Thyroid gland (tissue), 4 donors: ENCODE measurements at regions not wholly inside any gene's neighbourhood (a gene's known extent, or its start where the extent isn't known, plus 50 kb on each side); places are given as distances from the start of the nearest gene placed in this dataset.

ENCODE experiments used
- DNase-seq, 2 donors: peaks; one replicate each; pipeline ENCODE4 v3.0.0-alpha.2; 2019
- H3K27ac ChIP-seq, 3 donors: fragments of 200-600 bp; sonication (generic); 1 replicate in 2 of 3; 2 replicates in 1 of 3; pipeline ENCODE4 v1.5.1; 2016 to 2019; ENCODE audit warnings: mild to moderate bottlenecking in 1 of 3, moderate library complexity in 1 of 3
- H3K27me3 ChIP-seq: fragments of 200-600 bp; sonication (generic); one replicate; pipeline ENCODE4 v1.5.1; 2019
- H3K36me3 ChIP-seq, 2 donors: fragments of 200-600 bp; sonication (generic); one replicate each; pipeline ENCODE4 v1.5.1; 2016 to 2019
- H3K4me1 ChIP-seq, 2 donors: fragments of 200-600 bp; sonication (generic); one replicate each; pipeline ENCODE4 v1.5.1; 2017 to 2019
- H3K4me3 ChIP-seq, 3 donors: fragments of 200-600 bp; sonication (generic); replicated peaks in 1 of 3; 1 replicate in 2 of 3; 2 replicates in 1 of 3; pipeline ENCODE4 v1.5.1; 2016; ENCODE audit warnings: mild to moderate bottlenecking in 1 of 3
- H3K9me3 ChIP-seq: fragments of 200-600 bp; sonication (generic); one replicate; pipeline ENCODE4 v1.5.1; 2017
- POLR2A ChIP-seq, 2 donors: fragments of 450-650 bp; IDR thresholded peaks; one replicate each; pipeline ENCODE4 v1.6.1; 2017; ENCODE audit warnings: antibody characterized with exemption in 2 of 2, mild to moderate bottlenecking in 2 of 2, moderate library complexity in 1 of 2
- WGBS, 2 donors: methylation state at CpG; one replicate each; pipeline ENCODE4 v1.1.5; 2017; 5-methylcytosine and 5-hydroxymethylcytosine counted together
- intact Hi-C: fragments of 100-400 bp; cut with DNase I; formaldehyde crosslinking; loops from one replicate; pipeline ENCODE4 v1.15.1; 2023
- TF ChIP-seq, protein P1 (sequence below), 6 experiments: fragments of 200-600 bp in 3 of 6; fragments of 450-650 bp in 3 of 6; sonication (generic) in 3 of 6; IDR thresholded peaks; one replicate each; pipeline ENCODE4 v1.5.1; 2016 to 2019; ENCODE audit warnings: antibody characterized with exemption in 6 of 6, mild to moderate bottlenecking in 2 of 6, inconsistent platforms in 1 of 6, moderate library complexity in 1 of 6

DNA sequence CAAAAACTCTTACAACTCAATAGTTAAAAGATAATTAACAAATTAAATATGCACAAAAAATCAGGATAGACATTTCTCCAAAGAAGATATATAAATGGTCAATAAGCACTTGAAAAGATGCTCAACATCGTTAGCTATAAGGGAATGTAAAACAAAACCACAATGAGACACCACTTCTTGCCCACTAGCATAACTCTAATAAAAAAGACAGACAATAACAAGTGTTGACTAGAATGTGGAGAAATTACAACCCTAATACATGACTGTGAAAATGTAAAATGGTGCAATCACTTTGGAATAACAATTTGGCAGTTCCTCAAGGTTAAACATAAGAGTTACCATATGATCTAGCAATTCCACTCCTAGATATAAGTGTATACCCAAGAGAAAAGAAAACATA lies 74.3 kb upstream of the PCGF5 start:
- Histone ChIP-seq H3K27me3 (no peaks in the 10 kb centered on the region), H3K36me3 (no peaks in the 10 kb centered on the region), H3K4me1 (no peaks in the 10 kb centered on the region), H3K9me3 (no peaks in the 10 kb centered on the region), H3K27ac (no peak overlapping the region), H3K4me3 (no peak overlapping the region)
- no peak for DNase-seq
- intact Hi-C loops, result no loop called here
- WGBS, 2 donors, result 75 to 82% methylated on average over 1 of the region's 1 CpG
- TF ChIP-seq, protein P1, sequence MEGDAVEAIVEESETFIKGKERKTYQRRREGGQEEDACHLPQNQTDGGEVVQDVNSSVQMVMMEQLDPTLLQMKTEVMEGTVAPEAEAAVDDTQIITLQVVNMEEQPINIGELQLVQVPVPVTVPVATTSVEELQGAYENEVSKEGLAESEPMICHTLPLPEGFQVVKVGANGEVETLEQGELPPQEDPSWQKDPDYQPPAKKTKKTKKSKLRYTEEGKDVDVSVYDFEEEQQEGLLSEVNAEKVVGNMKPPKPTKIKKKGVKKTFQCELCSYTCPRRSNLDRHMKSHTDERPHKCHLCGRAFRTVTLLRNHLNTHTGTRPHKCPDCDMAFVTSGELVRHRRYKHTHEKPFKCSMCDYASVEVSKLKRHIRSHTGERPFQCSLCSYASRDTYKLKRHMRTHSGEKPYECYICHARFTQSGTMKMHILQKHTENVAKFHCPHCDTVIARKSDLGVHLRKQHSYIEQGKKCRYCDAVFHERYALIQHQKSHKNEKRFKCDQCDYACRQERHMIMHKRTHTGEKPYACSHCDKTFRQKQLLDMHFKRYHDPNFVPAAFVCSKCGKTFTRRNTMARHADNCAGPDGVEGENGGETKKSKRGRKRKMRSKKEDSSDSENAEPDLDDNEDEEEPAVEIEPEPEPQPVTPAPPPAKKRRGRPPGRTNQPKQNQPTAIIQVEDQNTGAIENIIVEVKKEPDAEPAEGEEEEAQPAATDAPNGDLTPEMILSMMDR (IDR thresholded peaks at IDR 0.05), result no peak
- TF ChIP-seq POLR2A (IDR thresholded peaks at IDR 0.05), result no peak

DNA sequence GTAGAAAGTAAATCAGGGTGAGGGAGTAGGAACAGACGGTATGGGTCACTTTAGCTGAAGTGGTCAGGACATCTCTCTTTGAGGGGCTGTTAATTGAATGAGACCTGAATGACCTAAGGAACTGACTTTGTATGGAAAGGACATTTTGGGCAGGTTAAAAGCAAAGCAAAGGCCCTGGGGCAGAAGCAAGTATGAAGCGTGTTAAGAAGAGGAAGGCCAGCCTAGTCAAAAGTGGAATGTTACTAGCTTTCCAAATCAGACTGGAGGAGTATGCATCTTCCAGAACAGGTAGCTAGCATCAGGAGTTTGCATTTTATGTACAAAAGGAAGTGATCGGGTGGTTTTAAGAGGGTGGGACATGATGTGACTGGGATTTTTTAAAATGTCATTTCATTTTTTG lies 70.9 kb upstream of the PCGF5 start:
- DNase-seq, result no peak
- WGBS, 2 donors, result 85 to 90% methylated on average over 3 of the region's 3 CpGs
- H3K4me3 ChIP-seq, result no peak overlapping the region
- intact Hi-C loops, result no loop called here
- no peaks in the 10 kb centered on the region for H3K9me3 ChIP-seq
- H3K27ac ChIP-seq, result no peak overlapping the region
- no peak for TF ChIP-seq POLR2A (IDR thresholded peaks at IDR 0.05)
- TF ChIP-seq, protein P1 (IDR thresholded peaks at IDR 0.05), result no peak
- H3K4me1 ChIP-seq, result no peaks in the 10 kb centered on the region
- no peaks in the 10 kb centered on the region for H3K36me3 ChIP-seq
- H3K27me3 ChIP-seq, result no peaks in the 10 kb centered on the region

DNA sequence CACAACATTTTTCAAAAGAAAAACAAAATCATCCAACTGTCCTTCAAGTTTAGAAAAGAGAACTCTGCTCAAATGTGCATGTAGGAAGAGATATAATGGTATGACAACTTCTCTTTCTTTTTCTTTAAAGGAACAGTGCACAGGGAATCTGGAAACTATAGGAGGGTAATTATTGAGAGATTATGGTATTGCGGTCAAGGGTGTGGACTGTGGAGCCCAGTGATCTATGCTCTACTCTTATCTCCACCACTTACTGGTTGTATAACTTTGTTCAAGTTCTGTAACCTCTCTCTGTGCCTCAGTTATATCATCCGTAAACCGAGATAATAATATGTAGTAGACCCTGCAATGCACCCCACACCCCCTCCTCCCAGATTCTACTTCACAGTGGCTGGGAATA lies 69.8 kb upstream of the PCGF5 start:
- H3K27ac ChIP-seq, result no peak overlapping the region
- H3K4me3 ChIP-seq, result no peak overlapping the region
- no peaks in the 10 kb centered on the region for H3K9me3 ChIP-seq
- no peaks in the 10 kb centered on the region for H3K27me3 ChIP-seq
- TF ChIP-seq, protein P1 (IDR thresholded peaks at IDR 0.05), result no peak
- no peak for TF ChIP-seq POLR2A (IDR thresholded peaks at IDR 0.05)
- no peaks in the 10 kb centered on the region for H3K4me1 ChIP-seq
- H3K36me3 ChIP-seq, result no peaks in the 10 kb centered on the region
- intact Hi-C loops, result no loop called here
- 75 to 96% methylated on average over 3 of the region's 3 CpGs for WGBS, 2 donors
- no peak for DNase-seq

DNA sequence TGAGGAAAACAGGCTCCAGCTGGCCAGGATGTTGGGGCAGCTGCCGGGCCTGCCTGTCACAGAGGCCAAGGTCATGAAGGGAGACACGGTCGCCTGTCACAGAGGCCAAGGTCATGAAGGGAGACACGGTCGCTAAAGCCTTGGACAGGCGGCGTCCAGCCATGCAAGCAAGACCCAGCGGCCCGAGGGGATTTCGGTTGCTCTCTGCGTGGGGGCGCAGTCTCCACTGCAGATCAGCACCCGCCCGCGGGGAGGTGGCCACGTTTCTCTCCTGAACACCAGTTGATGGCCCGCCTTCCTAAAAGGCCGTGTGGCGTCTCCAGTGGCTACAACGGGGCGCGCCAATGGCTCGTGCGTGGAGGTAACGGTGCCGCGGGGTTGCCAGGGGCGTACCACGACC lies 67.0 kb upstream of the PCGF5 start:
- Histone ChIP-seq H3K4me1 (no peaks in the 10 kb centered on the region), H3K4me3 (no peak overlapping the region), H3K27me3 (no peaks in the 10 kb centered on the region), H3K9me3 (no peaks in the 10 kb centered on the region), H3K27ac (no peak overlapping the region), H3K36me3 (no peaks in the 10 kb centered on the region)
- TF ChIP-seq, protein P1 (IDR thresholded peaks at IDR 0.05), result no peak
- TF ChIP-seq POLR2A (IDR thresholded peaks at IDR 0.05), result no peak
- intact Hi-C loops, result no loop called here
- 91 to 94% methylated on average over 22 to 26 of the region's 29 CpGs for WGBS, 2 donors
- no peak for DNase-seq

DNA sequence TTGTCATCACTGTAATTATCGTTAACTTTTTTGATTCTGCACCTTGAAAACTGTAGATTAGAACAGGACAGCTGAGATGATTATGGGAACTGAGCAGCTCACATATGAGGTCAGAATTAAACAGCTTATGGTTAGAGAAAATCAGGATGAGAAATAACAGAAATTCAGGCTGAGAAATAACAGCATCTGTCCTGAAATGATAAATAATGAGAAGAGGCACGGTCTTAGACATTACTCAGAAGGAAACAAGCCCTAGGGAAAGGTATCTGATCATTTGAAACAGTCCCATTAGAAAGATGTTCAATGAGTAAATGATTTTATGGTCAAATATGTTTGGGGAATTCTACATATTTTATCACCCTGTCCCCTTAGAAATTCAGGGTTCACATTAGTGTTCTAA lies 65.6 kb upstream of the PCGF5 start:
- no peaks in the 10 kb centered on the region for H3K9me3 ChIP-seq
- intact Hi-C loops, result no loop called here
- H3K4me3 ChIP-seq, result no peak overlapping the region
- no peaks in the 10 kb centered on the region for H3K4me1 ChIP-seq
- no peaks in the 10 kb centered on the region for H3K27me3 ChIP-seq
- 80 to 82% methylated on average over 2 of the region's 2 CpGs for WGBS, 2 donors
- no peaks in the 10 kb centered on the region for H3K36me3 ChIP-seq
- no peak for TF ChIP-seq POLR2A (IDR thresholded peaks at IDR 0.05)
- TF ChIP-seq, protein P1 (IDR thresholded peaks at IDR 0.05), result no peak
- no peak overlapping the region for H3K27ac ChIP-seq
- no peak for DNase-seq
